MCF 10A (cell line): ENCODE measurements at regions not wholly inside any gene's neighbourhood (a gene's known extent, or its start where the extent isn't known, plus 50 kb on each side); places are given as distances from the start of the nearest gene placed in this dataset.

Source experiments
- BruUV-seq: library from RNA; stranded (reverse); fragments of 400-500 nt; replicated peaks from 2 replicates; lab custom pipeline; 2021; lab: Mats Ljungman, UMichigan
- CTCF ChIA-PET: fragments of 300-600 bp; sonication (Branson Sonifier 250); formaldehyde crosslinking; extraction: SDS; loops from one replicate; lab custom pipeline; 2021; ENCODE audit warnings: antibody characterized with exemption, inconsistent platforms; lab: Yijun Ruan, JAX
- POLR2A ChIA-PET: fragments of 300-600, 350-650 bp; sonication (Branson Sonifier 250); formaldehyde crosslinking; extraction: SDS; loops from one replicate; lab custom pipeline; 2020; ENCODE audit warnings: antibody characterized with exemption, inconsistent platforms; lab: Yijun Ruan, JAX
- DNase-seq: peaks from one replicate; pipeline ENCODE4 v3.0.0-alpha.2; 2018; ENCODE audit not compliant: unreplicated experiment
- H3K27ac Mint-ChIP-seq: one replicate; pipeline ENCODE4 v1.8.0; 2022; ENCODE audit warnings: mild to moderate bottlenecking, low read depth, mixed read lengths; ENCODE audit not compliant: unreplicated experiment
- H3K27me3 Mint-ChIP-seq: one replicate; pipeline ENCODE4 v1.8.0; 2022; ENCODE audit warnings: mixed read lengths; ENCODE audit not compliant: insufficient read depth, unreplicated experiment
- H3K36me3 Mint-ChIP-seq: one replicate; pipeline ENCODE4 v1.8.0; 2022; ENCODE audit warnings: mild to moderate bottlenecking, moderate library complexity, mixed read lengths; ENCODE audit not compliant: insufficient read depth, unreplicated experiment
- H3K4me1 Mint-ChIP-seq: one replicate; pipeline ENCODE4 v1.8.0; 2022; ENCODE audit warnings: mixed read lengths; ENCODE audit not compliant: insufficient read depth, unreplicated experiment
- H3K4me3 Mint-ChIP-seq: one replicate; pipeline ENCODE4 v1.8.0; 2022; ENCODE audit warnings: mild to moderate bottlenecking, moderate library complexity, mixed read lengths; ENCODE audit not compliant: unreplicated experiment
- H3K9me3 Mint-ChIP-seq: one replicate; pipeline ENCODE4 v1.8.0; 2022; ENCODE audit warnings: mixed read lengths; ENCODE audit not compliant: unreplicated experiment
- intact Hi-C: fragments of 100-400 bp; cut with micrococcal nuclease; formaldehyde crosslinking; loops from 2 replicates; pipeline ENCODE4 v1.14.1; 2022
- TF ChIP-seq, protein P1 (sequence below): fragments of 200-600 bp; IDR thresholded peaks from one replicate; pipeline ENCODE4 v1.8.0; 2022; ENCODE audit warnings: antibody characterized with exemption, mild to moderate bottlenecking; ENCODE audit not compliant: unreplicated experiment

DNA sequence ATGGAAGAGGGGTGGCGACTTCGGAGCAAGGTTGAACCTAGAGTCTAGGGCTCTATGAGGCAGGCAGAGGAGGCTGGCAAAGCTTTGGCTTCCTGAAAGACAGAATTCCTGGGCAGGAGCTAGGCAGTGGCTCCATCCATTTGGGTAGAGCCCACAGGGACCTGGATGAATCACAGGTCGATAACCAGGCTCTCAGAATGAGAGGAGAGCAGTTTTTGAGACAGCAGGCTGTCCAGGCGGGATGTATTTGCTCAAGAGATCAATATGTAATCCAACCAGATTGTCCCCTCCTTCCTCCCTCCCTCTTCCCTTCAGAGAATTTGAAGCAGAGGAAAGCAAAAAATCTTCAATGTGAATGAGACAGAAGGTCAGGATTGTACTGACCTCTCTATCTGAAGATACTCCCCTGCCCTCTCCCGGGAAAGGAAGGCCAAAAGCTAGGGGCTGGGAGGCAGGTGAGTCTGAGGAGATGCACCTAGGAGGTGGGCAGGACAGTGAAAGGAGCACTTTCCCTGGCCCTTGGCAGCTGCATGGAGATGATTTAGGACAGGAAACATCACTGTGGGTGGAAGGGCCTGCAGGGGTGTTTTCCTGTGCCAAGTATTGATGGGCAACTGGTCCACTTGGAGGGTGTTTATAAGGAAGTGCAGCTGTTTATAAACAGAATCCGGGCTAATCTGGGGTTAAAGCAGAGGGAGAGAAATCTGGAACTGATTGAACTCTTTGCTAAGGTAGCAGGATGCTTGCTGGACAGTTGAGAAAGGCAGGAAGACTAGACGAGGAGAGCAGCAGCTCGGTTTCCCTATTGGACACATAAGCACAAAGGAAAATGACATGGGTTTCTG lies 212.4 kb upstream of the LRFN2 start:
- peaks cover 27% of the 10 kb centered on the region for H3K9me3 Mint-ChIP-seq
- BruUV-seq: no TSS peak
- TF ChIP-seq, protein P1, sequence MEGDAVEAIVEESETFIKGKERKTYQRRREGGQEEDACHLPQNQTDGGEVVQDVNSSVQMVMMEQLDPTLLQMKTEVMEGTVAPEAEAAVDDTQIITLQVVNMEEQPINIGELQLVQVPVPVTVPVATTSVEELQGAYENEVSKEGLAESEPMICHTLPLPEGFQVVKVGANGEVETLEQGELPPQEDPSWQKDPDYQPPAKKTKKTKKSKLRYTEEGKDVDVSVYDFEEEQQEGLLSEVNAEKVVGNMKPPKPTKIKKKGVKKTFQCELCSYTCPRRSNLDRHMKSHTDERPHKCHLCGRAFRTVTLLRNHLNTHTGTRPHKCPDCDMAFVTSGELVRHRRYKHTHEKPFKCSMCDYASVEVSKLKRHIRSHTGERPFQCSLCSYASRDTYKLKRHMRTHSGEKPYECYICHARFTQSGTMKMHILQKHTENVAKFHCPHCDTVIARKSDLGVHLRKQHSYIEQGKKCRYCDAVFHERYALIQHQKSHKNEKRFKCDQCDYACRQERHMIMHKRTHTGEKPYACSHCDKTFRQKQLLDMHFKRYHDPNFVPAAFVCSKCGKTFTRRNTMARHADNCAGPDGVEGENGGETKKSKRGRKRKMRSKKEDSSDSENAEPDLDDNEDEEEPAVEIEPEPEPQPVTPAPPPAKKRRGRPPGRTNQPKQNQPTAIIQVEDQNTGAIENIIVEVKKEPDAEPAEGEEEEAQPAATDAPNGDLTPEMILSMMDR: no peak
- H3K4me3 Mint-ChIP-seq: no peak overlapping the region
- H3K27me3 Mint-ChIP-seq: no peaks in the 10 kb centered on the region
- H3K4me1 Mint-ChIP-seq: no peaks in the 10 kb centered on the region
- ChIA-PET CTCF (interaction anchor here (0.7 kb wide), 1 partner anchor 114 kb away, joined by 3 read pairs; no protein-coding TSS in a partner anchor), POLR2A (no interaction called here)
- H3K27ac Mint-ChIP-seq: no peak overlapping the region
- intact Hi-C loops: no loop called here
- no peaks in the 10 kb centered on the region for H3K36me3 Mint-ChIP-seq
- no peak for DNase-seq

DNA sequence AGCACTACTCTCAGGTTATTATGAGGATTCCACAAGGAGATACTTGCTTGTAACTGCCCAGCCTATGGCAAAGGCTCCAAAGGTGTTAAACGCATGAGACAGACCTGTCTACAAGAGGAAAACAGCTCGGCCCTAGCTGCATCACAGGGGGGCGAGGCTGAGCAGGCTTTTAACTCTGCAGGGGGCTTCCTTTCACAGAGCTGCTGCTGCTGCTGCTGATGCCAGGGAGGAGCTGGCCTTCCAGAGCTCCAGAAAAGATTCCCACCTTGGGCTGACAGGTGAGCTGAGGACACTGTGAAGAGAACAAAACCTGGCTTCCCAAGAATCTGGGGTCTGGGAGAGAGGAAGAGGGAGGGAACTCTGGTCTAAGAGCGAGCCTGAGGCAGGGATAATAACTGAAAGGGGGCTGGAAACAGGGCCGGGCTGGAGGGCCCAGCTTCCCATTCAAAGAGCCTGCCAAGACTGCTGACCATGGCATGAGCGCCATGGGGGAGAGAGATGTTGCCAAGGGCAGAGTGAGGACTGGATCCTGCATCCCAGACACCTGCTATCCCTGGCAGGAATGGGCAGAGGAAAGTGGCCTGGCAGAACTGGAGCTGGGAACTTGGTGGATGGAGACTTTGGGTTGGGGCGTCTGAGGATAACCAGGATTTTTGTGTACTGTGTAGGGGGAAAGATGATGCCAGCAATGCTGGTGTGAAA lies 211.1 kb upstream of the LRFN2 start:
- H3K27me3 Mint-ChIP-seq: no peaks in the 10 kb centered on the region
- peaks cover 27% of the 10 kb centered on the region for H3K9me3 Mint-ChIP-seq
- no peak overlapping the region for H3K4me3 Mint-ChIP-seq
- POLR2A ChIA-PET: interaction anchor here (0.6 kb wide), 2 partner anchors 18 to 921 kb away, joined by 3 to 4 read pairs; no protein-coding TSS in a partner anchor
- DNase-seq: no peak
- CTCF ChIA-PET: interaction anchor here (0.6 kb wide), 1 partner anchor 267 kb away, joined by 3 read pairs; no protein-coding TSS in a partner anchor
- no peaks in the 10 kb centered on the region for H3K36me3 Mint-ChIP-seq
- no TSS peak for BruUV-seq
- H3K27ac Mint-ChIP-seq: no peak overlapping the region
- intact Hi-C loops: no loop called here
- TF ChIP-seq, protein P1: no peak
- H3K4me1 Mint-ChIP-seq: no peaks in the 10 kb centered on the region

DNA sequence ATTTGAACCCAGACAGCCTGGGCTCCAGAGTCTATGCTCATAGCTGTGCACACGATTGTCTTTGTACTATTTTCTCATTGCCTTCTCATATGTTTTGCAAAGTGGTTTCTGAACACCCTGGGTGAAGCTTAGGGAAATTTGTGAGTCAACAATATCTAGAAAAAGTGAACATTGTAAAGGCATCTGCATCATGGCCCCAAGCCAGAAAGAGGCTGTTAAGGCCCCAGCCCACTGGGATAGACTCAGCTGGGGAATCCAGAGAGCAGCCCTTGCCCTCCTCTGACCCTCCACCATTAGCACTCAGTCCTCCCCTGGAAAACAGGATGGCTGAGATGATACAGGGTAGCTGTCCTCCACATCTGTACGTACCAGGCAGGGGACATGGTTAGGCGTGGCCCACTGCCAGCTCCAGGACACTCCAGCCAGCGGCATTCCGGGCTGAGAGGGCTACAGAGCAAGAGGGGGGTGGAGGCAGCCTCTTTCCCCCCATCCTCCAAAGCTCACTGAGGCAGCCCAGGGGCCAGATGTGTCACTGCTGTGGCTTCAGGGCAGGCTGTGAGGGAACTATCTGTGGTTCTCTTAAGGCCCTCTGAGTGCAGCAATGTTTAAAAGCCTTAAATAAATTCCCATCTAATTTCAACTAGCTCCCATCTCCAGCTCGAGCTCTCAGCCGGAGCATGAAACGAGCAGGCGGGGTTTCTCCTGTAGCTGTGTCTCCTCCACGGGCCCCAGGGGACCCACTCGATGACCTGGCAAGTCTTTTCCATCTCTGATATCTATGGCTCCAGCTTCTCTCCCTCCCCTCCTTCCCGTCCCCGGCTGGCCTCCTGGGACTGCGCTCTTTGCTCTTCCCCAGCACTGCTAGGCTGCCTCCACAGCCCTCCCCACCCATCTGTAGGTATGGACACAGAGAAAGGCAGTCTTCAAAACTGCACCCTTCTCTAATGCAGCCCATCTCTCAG lies 209.4 kb upstream of the LRFN2 start:
- Mint-ChIP-seq H3K36me3 (no peaks in the 10 kb centered on the region), H3K4me3 (no peak overlapping the region), H3K9me3 (peaks cover 25% of the 10 kb centered on the region), H3K4me1 (no peaks in the 10 kb centered on the region), H3K27ac (no peak overlapping the region), H3K27me3 (no peaks in the 10 kb centered on the region)
- TF ChIP-seq, protein P1: no peak
- BruUV-seq: no TSS peak
- DNase-seq: no peak
- intact Hi-C loops: no loop called here
- ChIA-PET CTCF (no interaction called here), POLR2A (no interaction called here)
